Mesendoderm (in vitro differentiated cells): ENCODE measurements at regions not wholly inside any gene's neighbourhood (a gene's known extent, or its start where the extent isn't known, plus 50 kb on each side); places are given as distances from the start of the nearest gene placed in this dataset. TPM values are rescaled to one million over a fixed set of nuclear protein-coding genes. Genes with fewer than 3 reads are reported as not detected.

Experiments
- DNase-seq: peaks from one replicate; pipeline ENCODE4 v3.0.0; 2013
- H2AK5ac ChIP-seq: 2 replicates; pipeline ENCODE4 v1.6.1; 2013; ENCODE audit warnings: low read length, inconsistent platforms
- H2BK120ac ChIP-seq: 2 replicates; pipeline ENCODE4 v1.6.1; 2013; ENCODE audit warnings: low read depth, mild to moderate bottlenecking, low read length, moderate library complexity, mixed read lengths
- H2BK15ac ChIP-seq: replicated peaks from 2 replicates; pipeline ENCODE4 v1.6.1; 2013; ENCODE audit warnings: low read depth, mild to moderate bottlenecking, moderate library complexity
- H2BK5ac ChIP-seq: 2 replicates; pipeline ENCODE4 v1.6.1; 2013; ENCODE audit warnings: low read length, inconsistent platforms
- H3K18ac ChIP-seq: 2 replicates; pipeline ENCODE4 v1.6.1; 2013; ENCODE audit warnings: mild to moderate bottlenecking, low read length, mixed read lengths
- H3K23ac ChIP-seq: one replicate; pipeline ENCODE4 v1.6.1; 2013; ENCODE audit warnings: low read length
- H3K27ac ChIP-seq: 2 replicates; pipeline ENCODE4 v1.5.1; 2013; ENCODE audit warnings: low read depth, mild to moderate bottlenecking, inconsistent platforms, low read length, moderate library complexity
- H3K27me3 ChIP-seq: 2 replicates; pipeline ENCODE4 v1.6.1; 2013; ENCODE audit warnings: low read length, control low read depth, mild to moderate bottlenecking, inconsistent platforms; ENCODE audit not compliant: insufficient read depth, poor library complexity
- H3K36me3 ChIP-seq: 2 replicates; pipeline ENCODE4 v1.6.1; 2013; ENCODE audit warnings: low read length, inconsistent platforms; ENCODE audit not compliant: control insufficient read depth, insufficient read depth
- H3K4ac ChIP-seq: one replicate; pipeline ENCODE4 v1.6.1; 2013; ENCODE audit warnings: low read depth, mild to moderate bottlenecking, low read length, moderate library complexity
- H3K4me1 ChIP-seq: 2 replicates; pipeline ENCODE4 v1.6.1; 2013; ENCODE audit warnings: low read depth, low read length, inconsistent platforms; ENCODE audit not compliant: control insufficient read depth
- H3K4me2 ChIP-seq: 2 replicates; pipeline ENCODE4 v1.6.1; 2013; ENCODE audit warnings: low read length
- H3K4me3 ChIP-seq: 2 replicates; pipeline ENCODE4 v1.5.1; 2013; ENCODE audit warnings: mild to moderate bottlenecking, low read length
- H3K56ac ChIP-seq: one replicate; pipeline ENCODE4 v1.6.1; 2013; ENCODE audit warnings: low read length
- H3K79me1 ChIP-seq: 2 replicates; pipeline ENCODE4 v1.6.1; 2013; ENCODE audit warnings: low read length, inconsistent platforms
- H3K79me2 ChIP-seq: 2 replicates; pipeline ENCODE4 v1.6.1; 2013; ENCODE audit warnings: mild to moderate bottlenecking, low read length; ENCODE audit not compliant: control insufficient read depth, insufficient read depth
- H3K9ac ChIP-seq: 2 replicates; pipeline ENCODE4 v1.6.1; 2013; ENCODE audit warnings: low read length, inconsistent platforms
- H4K5ac ChIP-seq: one replicate; pipeline ENCODE4 v1.6.1; 2013; ENCODE audit warnings: low read length
- H4K8ac ChIP-seq: one replicate; pipeline ENCODE4 v1.6.1; 2013; ENCODE audit warnings: low read depth, mild to moderate bottlenecking, control low read depth, low read length, moderate library complexity
- WGBS: extraction: QIAGEN DNeasy Blood & Tissue Kit; methylation state at CpG from one replicate; pipeline ENCODE4 v1.1.7; 2013; ENCODE audit warnings: low lambda C conversion rate, missing lambda C conversion rate; ENCODE audit not compliant: insufficient coverage; ENCODE audit errors: extremely low coverage; 5-methylcytosine and 5-hydroxymethylcytosine counted together
- small RNA-seq: library from polyadenylated mRNA; stranded (forward); fragments of <200 nt; extraction: miRNeasy Mini kit (QIAGEN cat#:217004); gene quantifications from one replicate; pipeline ENCODE3, GENCODE V24; 2013; ENCODE audit not compliant: insufficient read depth

- no peak overlapping the region for H3K18ac ChIP-seq
- no peaks in the 10 kb centered on the region for H3K4me1 ChIP-seq
- H3K79me2 ChIP-seq, result no peaks in the 10 kb centered on the region
- H4K8ac ChIP-seq, result no peak overlapping the region
- H3K27ac ChIP-seq, result no peak overlapping the region
- no peak overlapping the region for H2BK5ac ChIP-seq
- no CpG with 5 or more reads among the region's 9 CpGs for WGBS
- H3K9ac ChIP-seq, result no peak overlapping the region
- H3K27me3 ChIP-seq, result no peaks in the 10 kb centered on the region
- no peak overlapping the region for H2AK5ac ChIP-seq
- no peak overlapping the region for H4K5ac ChIP-seq
- H3K23ac ChIP-seq, result no peak overlapping the region
- H3K4me3 ChIP-seq, result no peak overlapping the region
- H3K79me1 ChIP-seq, result no peaks in the 10 kb centered on the region
- no peak overlapping the region for H2BK120ac ChIP-seq
- H2BK15ac ChIP-seq, result no peak overlapping the region
- no peaks in the 10 kb centered on the region for H3K36me3 ChIP-seq
- no peak overlapping the region for H3K4me2 ChIP-seq
- DNase-seq, result no peak
- H3K56ac ChIP-seq, result no peak overlapping the region
- H3K4ac ChIP-seq, result no peak overlapping the region
Measured at GRCh38 chr2:238793801-238794449, 54.0 kb upstream of the TWIST2 start.

DNA sequence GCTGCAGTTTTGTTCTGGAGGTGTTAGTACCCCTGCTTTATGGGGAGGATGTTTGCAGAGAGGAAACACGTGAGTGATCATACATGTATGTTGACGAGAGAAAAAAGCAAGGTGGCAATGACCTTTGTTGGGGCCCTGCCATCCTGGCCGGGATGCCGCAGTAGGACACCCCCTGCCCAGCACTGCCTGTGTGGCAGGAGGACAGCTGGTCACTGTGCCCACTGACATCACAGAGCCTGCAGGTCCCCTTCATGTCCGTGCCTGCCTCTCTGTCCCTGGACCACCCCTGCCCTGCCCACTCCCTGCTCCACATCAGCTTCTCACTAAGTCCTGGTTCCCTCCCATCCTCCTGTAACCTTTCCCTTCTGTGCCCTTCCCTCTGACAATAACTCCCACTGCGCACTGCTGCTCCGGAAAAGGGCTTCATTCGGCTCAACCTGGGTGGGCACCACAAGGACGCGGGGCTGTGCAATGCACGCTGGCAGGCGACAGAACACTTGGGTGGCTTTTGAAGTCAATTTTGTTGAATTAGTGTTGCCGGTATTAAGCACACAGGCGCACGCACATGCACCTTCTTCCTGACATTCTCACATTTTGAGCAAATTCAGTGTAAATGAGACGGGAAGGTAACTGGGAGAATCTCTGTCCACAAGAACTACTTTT lies 51.5 kb upstream of the TWIST2 start:
- Histone ChIP-seq H3K18ac (no peak overlapping the region), H2BK5ac (no peak overlapping the region), H3K27me3 (no peaks in the 10 kb centered on the region), H3K79me1 (no peaks in the 10 kb centered on the region), H3K4me3 (no peak overlapping the region), H3K79me2 (no peaks in the 10 kb centered on the region), H3K4ac (no peak overlapping the region), H3K36me3 (no peaks in the 10 kb centered on the region), H2BK15ac (no peak overlapping the region), H2AK5ac (no peak overlapping the region), H4K8ac (no peak overlapping the region), H3K9ac (no peak overlapping the region), H3K4me1 (no peaks in the 10 kb centered on the region), H3K56ac (no peak overlapping the region), H3K4me2 (no peak overlapping the region), H4K5ac (no peak overlapping the region), H2BK120ac (no peak overlapping the region), H3K23ac (no peak overlapping the region), H3K27ac (no peak overlapping the region)
- no peak for DNase-seq
- no CpG with 5 or more reads among the region's 16 CpGs for WGBS

DNA sequence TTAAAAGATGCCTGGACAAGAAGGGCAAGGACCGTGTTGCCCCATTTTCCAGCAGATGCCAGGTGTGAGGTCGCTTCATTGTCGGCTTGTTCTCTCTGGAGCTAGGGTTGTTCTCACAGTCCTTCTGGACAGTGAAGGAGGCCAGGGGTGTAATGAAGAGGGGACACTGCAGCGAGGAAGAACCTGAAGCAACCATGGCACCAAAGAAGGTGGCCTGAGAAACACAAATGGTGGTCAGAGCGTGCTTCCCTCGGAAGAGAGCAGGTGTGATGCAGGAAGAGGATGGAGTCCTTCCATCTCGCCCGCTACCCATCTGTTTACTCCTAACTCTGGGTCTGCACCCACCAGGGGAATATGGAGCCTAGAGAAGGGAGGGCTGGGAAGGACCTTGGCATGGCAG lies 50.3 kb upstream of the TWIST2 start:
- Histone ChIP-seq H2BK5ac (no peak overlapping the region), H2BK120ac (no peak overlapping the region), H3K36me3 (no peaks in the 10 kb centered on the region), H3K23ac (no peak overlapping the region), H2AK5ac (no peak overlapping the region), H3K18ac (no peak overlapping the region), H4K8ac (no peak overlapping the region), H3K9ac (no peak overlapping the region), H3K79me1 (no peaks in the 10 kb centered on the region), H3K4me3 (no peak overlapping the region), H4K5ac (no peak overlapping the region), H3K27me3 (no peaks in the 10 kb centered on the region), H3K79me2 (no peaks in the 10 kb centered on the region), H3K4me1 (no peaks in the 10 kb centered on the region), H3K56ac (no peak overlapping the region), H3K4me2 (no peak overlapping the region), H3K27ac (no peak overlapping the region), H3K4ac (no peak overlapping the region), H2BK15ac (no peak overlapping the region)
- no peak for DNase-seq
- no CpG with 5 or more reads among the region's 8 CpGs for WGBS

Small RNAs in the stretch of these regions (small RNA-seq; reads per million reads assigned to genes)
- gene AC113618.1, result not detected
